ENCODE measurements at regions not wholly inside any gene's neighbourhood (a gene's known extent, or its start where the extent isn't known, plus 50 kb on each side); places are given as distances from the start of the nearest gene placed in this dataset.

- DNase-seq (ENCODE audit: low read depth) = no peak
- no peak for TF ChIP-seq CTCF (IDR thresholded peaks at IDR 0.05; ENCODE audit: control insufficient read depth, insufficient read depth, low read depth, low read length, missing control alignments)
Observed at GRCh38 chrX:20499763-20500162, 233.1 kb upstream of the RPS6KA3 start.

GRCh38 chrX:20498851-20499635 is 232.3 kb upstream of the RPS6KA3 start:
- DNase-seq (ENCODE audit: low read depth) = no peak
- H3K4me3 ChIP-seq (ENCODE audit: control insufficient read depth, low read depth, low read length) = no peak overlapping the region
- TF ChIP-seq CTCF (IDR thresholded peaks at IDR 0.05; ENCODE audit: control insufficient read depth, insufficient read depth, low read depth, low read length, missing control alignments) = no peak

More at GRCh38 chrX:20499763-20500162, 233.1 kb upstream of the RPS6KA3 start:
- no peak overlapping the region for H3K4me3 ChIP-seq (ENCODE audit: control insufficient read depth, low read depth, low read length)

- DNase-seq (ENCODE audit: low read depth) = no peak
- no peak for TF ChIP-seq CTCF (IDR thresholded peaks at IDR 0.05; ENCODE audit: control insufficient read depth, insufficient read depth, low read depth, low read length, missing control alignments)
- H3K4me3 ChIP-seq (ENCODE audit: control insufficient read depth, low read depth, low read length) = no peak overlapping the region
Observed at GRCh38 chrX:20495575-20495974, 228.9 kb upstream of the RPS6KA3 start.

- H3K4me3 ChIP-seq (ENCODE audit: control insufficient read depth, low read depth, low read length) = no peak overlapping the region
- no peak for DNase-seq (ENCODE audit: low read depth)
- TF ChIP-seq CTCF (IDR thresholded peaks at IDR 0.05; ENCODE audit: control insufficient read depth, insufficient read depth, low read depth, low read length, missing control alignments) = no peak
Observed at GRCh38 chrX:20488473-20488872, 221.8 kb upstream of the RPS6KA3 start.

GRCh38 chrX:20487227-20487626 is 220.5 kb upstream of the RPS6KA3 start:
- no peak for TF ChIP-seq CTCF (IDR thresholded peaks at IDR 0.05; ENCODE audit: control insufficient read depth, insufficient read depth, low read depth, low read length, missing control alignments)
- no peak overlapping the region for H3K4me3 ChIP-seq (ENCODE audit: control insufficient read depth, low read depth, low read length)
- no peak for DNase-seq (ENCODE audit: low read depth)

- TF ChIP-seq CTCF (IDR thresholded peaks at IDR 0.05; ENCODE audit: control insufficient read depth, insufficient read depth, low read depth, low read length, missing control alignments) = no peak
- no peak for DNase-seq (ENCODE audit: low read depth)
- H3K4me3 ChIP-seq (ENCODE audit: control insufficient read depth, low read depth, low read length) = no peak overlapping the region
Observed at GRCh38 chrX:20481632-20482031, 214.9 kb upstream of the RPS6KA3 start.
